ENCODE measurements at regions not wholly inside any gene's neighbourhood (a gene's known extent, or its start where the extent isn't known, plus 50 kb on each side); places are given as distances from the start of the nearest gene placed in this dataset.

DNA sequence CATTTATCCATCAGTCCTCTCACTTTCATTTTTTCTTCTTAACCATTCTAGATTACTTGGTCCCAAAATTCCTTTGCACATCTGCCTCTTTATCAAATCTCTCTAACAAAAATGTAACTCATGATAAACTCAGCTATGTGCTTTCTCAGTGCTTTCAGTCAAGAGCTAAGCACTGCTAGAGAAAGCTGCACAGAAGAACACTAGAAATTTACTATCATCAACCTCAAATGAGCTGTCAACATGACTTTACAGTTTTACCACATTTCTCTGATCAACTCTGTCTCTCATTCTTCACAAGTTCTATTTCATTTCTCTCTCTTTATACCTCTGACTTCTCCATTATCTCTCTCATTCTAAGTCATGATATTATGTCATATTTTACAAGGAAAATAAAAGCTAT lies 54.2 kb upstream of the PRKACB start:
- TF ChIP-seq, protein P1, sequence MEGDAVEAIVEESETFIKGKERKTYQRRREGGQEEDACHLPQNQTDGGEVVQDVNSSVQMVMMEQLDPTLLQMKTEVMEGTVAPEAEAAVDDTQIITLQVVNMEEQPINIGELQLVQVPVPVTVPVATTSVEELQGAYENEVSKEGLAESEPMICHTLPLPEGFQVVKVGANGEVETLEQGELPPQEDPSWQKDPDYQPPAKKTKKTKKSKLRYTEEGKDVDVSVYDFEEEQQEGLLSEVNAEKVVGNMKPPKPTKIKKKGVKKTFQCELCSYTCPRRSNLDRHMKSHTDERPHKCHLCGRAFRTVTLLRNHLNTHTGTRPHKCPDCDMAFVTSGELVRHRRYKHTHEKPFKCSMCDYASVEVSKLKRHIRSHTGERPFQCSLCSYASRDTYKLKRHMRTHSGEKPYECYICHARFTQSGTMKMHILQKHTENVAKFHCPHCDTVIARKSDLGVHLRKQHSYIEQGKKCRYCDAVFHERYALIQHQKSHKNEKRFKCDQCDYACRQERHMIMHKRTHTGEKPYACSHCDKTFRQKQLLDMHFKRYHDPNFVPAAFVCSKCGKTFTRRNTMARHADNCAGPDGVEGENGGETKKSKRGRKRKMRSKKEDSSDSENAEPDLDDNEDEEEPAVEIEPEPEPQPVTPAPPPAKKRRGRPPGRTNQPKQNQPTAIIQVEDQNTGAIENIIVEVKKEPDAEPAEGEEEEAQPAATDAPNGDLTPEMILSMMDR (conservative IDR thresholded peaks at IDR 0.05; ENCODE audit: low read depth, low read length) = no peak
- TF ChIP-seq EZH2 (IDR thresholded peaks at IDR 0.05; ENCODE audit: low read length, unreplicated experiment) (no peak), EZH2phosphoT487 (IDR thresholded peaks at IDR 0.05; ENCODE audit: borderline replicate concordance, low read length) (no peak)
